Psoas muscle (tissue), 7 donors: ENCODE measurements at regions not wholly inside any gene's neighbourhood (a gene's known extent, or its start where the extent isn't known, plus 50 kb on each side); places are given as distances from the start of the nearest gene placed in this dataset.

Experiments used
- ATAC-seq, 4 donors: fragments of 200-7000 bp; cut with Tn5 transposase; one replicate each; pipeline ENCODE4 v1.9.1; 2020; ENCODE audit warnings: moderate library complexity in 3 of 4, mild to moderate bottlenecking in 2 of 4
- DNase-seq, 2 donors: peaks; one replicate each; pipeline ENCODE4 v3.0.0-alpha.2; 2020
- H3K27ac ChIP-seq: fragments of 200-600 bp; one replicate; pipeline ENCODE4 v1.8.0; 2022
- H3K27me3 ChIP-seq, 3 donors: fragments of 200-600 bp in 1 of 3; one replicate each; pipeline versions ENCODE4 v1.6.1 to v1.8.0; 2013 to 2022; ENCODE audit warnings: low read length in 2 of 3, mild to moderate bottlenecking in 2 of 3, moderate library complexity in 1 of 3; ENCODE audit not compliant: insufficient read depth in 3 of 3
- H3K36me3 ChIP-seq, 2 donors: fragments of 200-600 bp in 1 of 2; one replicate each; pipeline versions ENCODE4 v1.6.1 to v1.8.0; 2013 to 2022; ENCODE audit warnings: low read depth in 1 of 2, mild to moderate bottlenecking in 1 of 2, moderate library complexity in 1 of 2; ENCODE audit not compliant: insufficient read depth in 1 of 2
- H3K4me1 ChIP-seq: fragments of 200-600 bp; one replicate; pipeline ENCODE4 v1.8.0; 2022
- H3K4me3 ChIP-seq: fragments of 200-600 bp; one replicate; pipeline ENCODE4 v1.8.0; 2022; ENCODE audit warnings: mild to moderate bottlenecking
- H3K9me3 ChIP-seq: fragments of 200-600 bp; one replicate; pipeline ENCODE4 v1.8.0; 2022
- CTCF ChIP-seq: fragments of 200-600 bp; IDR thresholded peaks from one replicate; pipeline ENCODE4 v1.8.0; 2022; ENCODE audit warnings: antibody characterized with exemption
- WGBS, 3 donors: extraction: QIAGEN DNeasy Blood & Tissue Kit; methylation state at CpG; one replicate each; pipeline versions ENCODE4 v1.1.6 to v1.1.7; 2013; 5-methylcytosine and 5-hydroxymethylcytosine counted together
- intact Hi-C, 2 donors: fragments of 100-400 bp; cut with DNase I; formaldehyde crosslinking; loops; one replicate each; pipeline versions ENCODE4 v1.11.0 to v1.14.2; 2022
- donor health status: healthy with polysubstance abuse.
- donor health status: DM: no; HTN: no; CAD: no; lungs with moderate emphysema.
- donor health status: Bipolar disorder and iron deficiency.
- donor health status: healthy.
- donor health status: DM: yes; HTN: yes; CAD: no.
- donor health status: DM: no; HTN: no; CAD: no.
- donor health status: DM: yes; HTN: yes; CAD: no.

DNA sequence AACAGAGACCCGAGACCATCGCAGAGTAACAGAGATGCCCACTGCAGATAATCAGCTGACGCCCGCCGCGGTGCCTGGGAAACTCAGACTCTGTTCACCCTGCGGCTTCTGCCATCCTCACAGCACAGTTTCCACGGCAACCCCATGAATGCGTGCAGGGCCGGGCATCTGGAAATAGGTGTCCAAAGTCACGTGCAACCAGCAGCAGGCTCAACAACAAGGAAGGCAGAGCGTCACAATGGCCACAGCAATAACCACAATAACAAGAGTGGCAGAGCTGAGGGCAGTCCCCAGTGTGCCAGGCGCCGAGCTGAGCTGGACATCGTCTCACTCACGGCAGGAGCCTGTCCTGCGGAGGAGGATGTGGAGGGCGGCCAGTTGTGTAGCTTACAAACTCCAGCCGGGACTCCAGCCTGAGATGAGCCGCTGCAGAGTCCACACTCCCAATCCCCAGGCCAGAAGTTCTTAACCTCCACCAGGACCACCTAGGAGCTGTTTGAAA is 102.0 kb downstream of the CRYAA start:
- Histone ChIP-seq H3K4me1 (no peaks in the 10 kb centered on the region), H3K36me3 (no peaks in the 10 kb centered on the region), H3K27me3 (peaks cover 0 to 48% (median 11%) of the 10 kb centered on the region in 3 donors), H3K27ac (no peak overlapping the region), H3K4me3 (no peak overlapping the region), H3K9me3 (no peaks in the 10 kb centered on the region)
- 41 to 50% (median 49%) methylated on average over 20 of the region's 20 CpGs for WGBS, 3 donors
- intact Hi-C loops = no loop called here
- peak; percentile 13 to 38 for DNase-seq
- no peak for ATAC-seq
- no peak for TF ChIP-seq CTCF

- Histone ChIP-seq H3K9me3 (no peaks in the 10 kb centered on the region), H3K4me3 (no peak overlapping the region), H3K36me3 (no peaks in the 10 kb centered on the region), H3K27me3 (peaks cover 0 to 42% (median 11%) of the 10 kb centered on the region in 3 donors), H3K27ac (no peak overlapping the region), H3K4me1 (no peaks in the 10 kb centered on the region)
- DNase-seq (peak in 1 of 2 donors; percentile 11), ATAC-seq (no peak)
- intact Hi-C loops = no loop called here
- 38 to 60% (median 44%) methylated on average over 20 of the region's 20 CpGs for WGBS, 3 donors
- no peak for TF ChIP-seq CTCF
Measured at GRCh38 chr21:43269957-43270705, 101.3 kb downstream of the CRYAA start.

- TF ChIP-seq CTCF = no peak
- 57 to 65% (median 63%) methylated on average over 10 of the region's 10 CpGs for WGBS, 3 donors
- Histone ChIP-seq H3K9me3 (no peaks in the 10 kb centered on the region), H3K4me1 (no peaks in the 10 kb centered on the region), H3K27ac (no peak overlapping the region), H3K36me3 (no peaks in the 10 kb centered on the region), H3K27me3 (peaks cover 0 to 38% (median 11%) of the 10 kb centered on the region in 3 donors), H3K4me3 (no peak overlapping the region)
- no peak for ATAC-seq
- intact Hi-C loops = no loop called here
- DNase-seq = peak; percentile 7 to 31
Measured at GRCh38 chr21:43269440-43269839, 100.6 kb downstream of the CRYAA start.

- H3K9me3 ChIP-seq = no peaks in the 10 kb centered on the region
- no peak overlapping the region for H3K27ac ChIP-seq
- no peaks in the 10 kb centered on the region for H3K4me1 ChIP-seq
- TF ChIP-seq CTCF = no peak
- 70 to 75% (median 74%) methylated on average over 12 of the region's 12 CpGs for WGBS, 3 donors
- DNase-seq (peak; percentile 6 to 26), ATAC-seq (peak in 1 of 4 donors; percentile 39)
- no peak overlapping the region for H3K4me3 ChIP-seq
- H3K27me3 ChIP-seq = peaks cover 0 to 36% (median 10%) of the 10 kb centered on the region in 3 donors
- H3K36me3 ChIP-seq = no peaks in the 10 kb centered on the region
- intact Hi-C loops = no loop called here
Measured at GRCh38 chr21:43268804-43269186, 100.0 kb downstream of the CRYAA start.
